ENCODE measurements at regions not wholly inside any gene's neighbourhood (a gene's known extent, or its start where the extent isn't known, plus 50 kb on each side); places are given as distances from the start of the nearest gene placed in this dataset.

GRCh38 chr2:2810504-2810903 lies 479.4 kb upstream of the MYT1L start:
- no peak for TF ChIP-seq EZH2 (IDR thresholded peaks at IDR 0.05; ENCODE audit: borderline replicate concordance, low read length)
- no peak for TF ChIP-seq CTCF (conservative IDR thresholded peaks at IDR 0.05 in 1 of 2, IDR thresholded peaks at IDR 0.05 in 1 of 2; ENCODE audit: extremely low read depth in 1 of 2, insufficient read depth in 1 of 2, low read depth in 1 of 2, low read length in 2 of 2)

Data from mammary epithelial cell (primary cell).